KMS-11 (cell line): ENCODE measurements at regions not wholly inside any gene's neighbourhood (a gene's known extent, or its start where the extent isn't known, plus 50 kb on each side); places are given as distances from the start of the nearest gene placed in this dataset.
"Not testable (repeated sequence)": the region's sequence is repeated elsewhere in the genome, so short reads cannot be mapped to it uniquely, and the experiment has no call there.

Experiments
- H2AFZ ChIP-seq: fragments of 200-600 bp; sonication (generic); 2 replicates; pipeline ENCODE4 v1.6.1; 2016; ENCODE audit warnings: antibody characterized with exemption, mixed run types, low read depth
- H3K27ac ChIP-seq: fragments of 200-600 bp; sonication (generic); 2 replicates; pipeline ENCODE4 v1.6.1; 2016; ENCODE audit warnings: mild to moderate bottlenecking, mixed run types
- H3K27me3 ChIP-seq: fragments of 200-600 bp; sonication (generic); 2 replicates; pipeline ENCODE4 v1.6.1; 2017; ENCODE audit warnings: mild to moderate bottlenecking, low read depth, mixed run types, moderate library complexity; ENCODE audit not compliant: insufficient read depth
- H3K36me3 ChIP-seq: fragments of 200-600 bp; sonication (generic); 2 replicates; pipeline ENCODE4 v1.6.1; 2017; ENCODE audit warnings: mild to moderate bottlenecking, mixed run types; ENCODE audit not compliant: insufficient read depth
- H3K4me1 ChIP-seq: fragments of 200-600 bp; sonication (generic); 2 replicates; pipeline ENCODE4 v1.6.1; 2016; ENCODE audit warnings: mild to moderate bottlenecking, low read depth, mixed run types; ENCODE audit not compliant: poor library complexity, severe bottlenecking
- H3K4me2 ChIP-seq: fragments of 200-600 bp; sonication (generic); 2 replicates; pipeline ENCODE4 v1.7.0; 2016; ENCODE audit warnings: mild to moderate bottlenecking, mixed run types
- H3K4me3 ChIP-seq: fragments of 200-600 bp; sonication (generic); IDR thresholded peaks from 2 replicates; pipeline ENCODE4 v1.6.1; 2017; ENCODE audit warnings: low read depth, low read length, mixed read lengths; ENCODE audit not compliant: insufficient read depth
- H3K79me2 ChIP-seq: fragments of 200-600 bp; sonication (generic); 2 replicates; pipeline ENCODE4 v1.6.1; 2016; ENCODE audit warnings: low read depth, mixed run types; ENCODE audit not compliant: insufficient read depth
- H3K9ac ChIP-seq: fragments of 200-600 bp; sonication (generic); 2 replicates; pipeline ENCODE4 v1.6.1; 2016; ENCODE audit warnings: mild to moderate bottlenecking, mixed run types
- H4K20me1 ChIP-seq: fragments of 200-600 bp; sonication (generic); 2 replicates; pipeline ENCODE4 v1.6.1; 2016; ENCODE audit warnings: mild to moderate bottlenecking, mixed run types; ENCODE audit not compliant: insufficient read depth
- TF ChIP-seq, protein P1 (sequence below): fragments of 200-600 bp; sonication (generic); conservative IDR thresholded peaks from 2 replicates; pipeline ENCODE4 v1.6.1; 2017; ENCODE audit warnings: low read depth, mild to moderate bottlenecking, antibody characterized with exemption, low read length, moderate library complexity, mixed read lengths

DNA sequence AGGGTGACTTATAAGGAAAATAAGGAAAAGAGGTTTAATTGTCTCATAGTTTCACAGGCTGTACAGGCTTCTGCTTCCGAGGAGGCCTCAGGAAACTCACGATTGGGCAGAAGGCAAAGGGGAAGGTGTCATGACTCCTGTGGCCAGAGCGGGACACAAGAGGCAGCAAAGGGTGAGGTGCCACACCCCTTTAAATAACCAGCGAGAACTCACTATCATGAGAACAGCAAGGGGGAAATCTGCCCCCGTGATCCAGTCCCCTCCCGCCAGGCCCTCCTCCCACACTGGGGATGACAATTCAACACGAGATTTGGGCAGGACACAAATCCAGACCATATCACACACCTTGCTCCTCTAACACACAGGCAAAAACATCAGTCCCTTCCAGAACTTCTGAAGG, 254.0 kb downstream of the DLL1 start:
- H4K20me1 ChIP-seq: no peaks in the 10 kb centered on the region
- H3K79me2 ChIP-seq: no peaks in the 10 kb centered on the region
- H3K4me1 ChIP-seq: no peaks in the 10 kb centered on the region
- no peak overlapping the region for H3K9ac ChIP-seq
- no peak overlapping the region for H3K27ac ChIP-seq
- no peak overlapping the region for H3K4me2 ChIP-seq
- H3K27me3 ChIP-seq: peaks cover under 1% of the 10 kb centered on the region; the same call in 1 of the 2 replicates
- no peaks in the 10 kb centered on the region for H3K36me3 ChIP-seq
- TF ChIP-seq, protein P1, sequence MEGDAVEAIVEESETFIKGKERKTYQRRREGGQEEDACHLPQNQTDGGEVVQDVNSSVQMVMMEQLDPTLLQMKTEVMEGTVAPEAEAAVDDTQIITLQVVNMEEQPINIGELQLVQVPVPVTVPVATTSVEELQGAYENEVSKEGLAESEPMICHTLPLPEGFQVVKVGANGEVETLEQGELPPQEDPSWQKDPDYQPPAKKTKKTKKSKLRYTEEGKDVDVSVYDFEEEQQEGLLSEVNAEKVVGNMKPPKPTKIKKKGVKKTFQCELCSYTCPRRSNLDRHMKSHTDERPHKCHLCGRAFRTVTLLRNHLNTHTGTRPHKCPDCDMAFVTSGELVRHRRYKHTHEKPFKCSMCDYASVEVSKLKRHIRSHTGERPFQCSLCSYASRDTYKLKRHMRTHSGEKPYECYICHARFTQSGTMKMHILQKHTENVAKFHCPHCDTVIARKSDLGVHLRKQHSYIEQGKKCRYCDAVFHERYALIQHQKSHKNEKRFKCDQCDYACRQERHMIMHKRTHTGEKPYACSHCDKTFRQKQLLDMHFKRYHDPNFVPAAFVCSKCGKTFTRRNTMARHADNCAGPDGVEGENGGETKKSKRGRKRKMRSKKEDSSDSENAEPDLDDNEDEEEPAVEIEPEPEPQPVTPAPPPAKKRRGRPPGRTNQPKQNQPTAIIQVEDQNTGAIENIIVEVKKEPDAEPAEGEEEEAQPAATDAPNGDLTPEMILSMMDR: no peak
- no peak overlapping the region for H3K4me3 ChIP-seq
- no peak overlapping the region for H2AFZ ChIP-seq

DNA sequence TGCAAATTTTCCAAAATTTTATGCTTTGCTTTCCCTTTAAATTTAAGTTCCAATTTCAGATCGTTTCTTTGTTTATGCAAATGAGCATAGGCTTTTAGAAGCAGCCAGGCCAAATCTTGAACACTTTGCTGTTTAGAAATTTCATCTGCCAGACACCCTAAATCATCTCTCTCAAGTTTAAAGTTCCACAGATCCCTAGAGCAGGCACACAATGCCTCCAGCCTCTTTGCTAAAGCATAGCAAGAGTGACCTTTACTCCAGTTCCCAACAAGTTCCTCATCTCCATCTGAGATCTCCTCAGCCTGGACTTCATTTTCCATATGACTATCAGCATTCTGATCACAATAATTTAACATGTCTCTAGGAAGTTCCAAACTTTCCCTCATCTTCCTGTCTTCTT, 254.5 kb downstream of the DLL1 start:
- H3K27me3 ChIP-seq, H3K9ac ChIP-seq, H2AFZ ChIP-seq, H3K4me1 ChIP-seq, H4K20me1 ChIP-seq, H3K27ac ChIP-seq, H3K4me3 ChIP-seq, H3K79me2 ChIP-seq, H3K36me3 ChIP-seq, H3K4me2 ChIP-seq: not testable (repeated sequence)

DNA sequence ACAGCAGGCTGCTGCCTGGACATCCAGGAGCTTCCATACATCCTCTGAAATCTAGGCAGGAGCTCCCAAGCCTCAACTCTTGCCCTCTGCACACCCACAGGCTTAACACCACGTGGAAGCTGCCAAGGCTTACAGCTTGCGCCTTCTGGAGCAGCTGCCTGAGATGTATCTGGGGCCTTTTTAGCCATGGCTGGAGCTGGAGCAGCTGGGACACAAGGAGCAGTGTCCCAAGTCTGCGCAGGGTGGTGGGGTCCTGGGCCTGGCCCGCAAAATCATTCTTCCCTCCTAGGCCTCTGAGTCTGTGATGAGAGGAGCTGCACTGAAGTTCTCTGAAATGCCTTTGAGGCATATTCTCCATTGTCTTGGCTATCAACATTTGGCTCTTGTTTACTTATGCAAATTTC, 255.0 kb downstream of the DLL1 start:
- Histone ChIP-seq H3K9ac (no peak overlapping the region), H3K4me3 (no peak overlapping the region), H3K27ac (no peak overlapping the region), H4K20me1 (no peaks in the 10 kb centered on the region), H3K27me3 (peaks cover 7% of the 10 kb centered on the region; the same call in 1 of the 2 replicates), H3K4me2 (no peak overlapping the region), H3K79me2 (no peaks in the 10 kb centered on the region), H3K4me1 (no peaks in the 10 kb centered on the region), H3K36me3 (no peaks in the 10 kb centered on the region), H2AFZ (no peak overlapping the region)
- TF ChIP-seq, protein P1: no peak

DNA sequence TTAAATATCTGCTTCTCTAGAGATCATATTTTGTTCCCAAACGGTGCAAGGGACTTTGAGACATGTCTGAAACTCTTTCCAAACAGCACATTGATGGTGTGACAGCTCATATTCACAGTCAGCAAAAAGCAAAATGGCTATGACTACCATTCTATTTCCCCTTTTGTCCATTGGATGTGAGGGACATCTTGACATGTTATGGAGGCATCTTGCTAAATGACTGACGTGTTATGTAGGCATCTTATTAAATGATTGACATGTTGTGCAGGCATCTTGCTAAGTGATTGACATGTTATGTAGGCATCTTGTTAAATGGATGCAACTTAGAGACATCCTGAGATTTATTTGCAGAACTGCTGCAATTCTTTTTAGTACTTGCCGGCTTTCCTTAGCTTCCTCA, 255.8 kb downstream of the DLL1 start:
- Histone ChIP-seq H2AFZ (no peak overlapping the region), H3K4me3 (no peak overlapping the region), H3K9ac (no peak overlapping the region), H4K20me1 (no peaks in the 10 kb centered on the region), H3K36me3 (no peaks in the 10 kb centered on the region), H3K27ac (no peak overlapping the region), H3K4me1 (no peaks in the 10 kb centered on the region), H3K79me2 (no peaks in the 10 kb centered on the region), H3K27me3 (peaks cover 7% of the 10 kb centered on the region; the same call in 1 of the 2 replicates), H3K4me2 (no peak overlapping the region)
- TF ChIP-seq, protein P1: no peak

DNA sequence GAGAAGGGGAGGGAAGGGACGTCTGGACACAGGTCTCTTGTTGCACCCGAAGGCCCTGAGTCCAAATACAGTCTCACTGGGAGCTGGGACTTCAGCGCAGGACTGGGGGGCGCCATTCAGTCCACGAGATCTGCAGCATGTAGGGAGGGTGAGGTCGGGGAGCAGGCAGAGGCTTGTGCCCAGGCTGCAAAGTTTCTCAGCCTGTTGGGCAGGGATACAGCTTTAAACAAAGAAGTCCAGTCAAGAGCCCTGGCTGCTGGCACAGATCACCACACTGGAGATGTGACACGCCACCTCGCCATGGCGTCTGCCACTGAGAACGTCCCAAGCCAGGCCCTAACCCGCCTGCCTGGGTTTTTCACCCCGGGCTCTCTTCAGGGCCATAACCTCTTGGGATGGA, 256.6 kb downstream of the DLL1 start:
- Histone ChIP-seq H3K27me3 (peaks cover 7% of the 10 kb centered on the region; the same call in 1 of the 2 replicates), H4K20me1 (no peaks in the 10 kb centered on the region), H3K79me2 (no peaks in the 10 kb centered on the region), H3K4me2 (no peak overlapping the region), H2AFZ (no peak overlapping the region), H3K4me1 (no peaks in the 10 kb centered on the region), H3K36me3 (no peaks in the 10 kb centered on the region), H3K4me3 (no peak overlapping the region), H3K27ac (no peak overlapping the region), H3K9ac (no peak overlapping the region)
- TF ChIP-seq, protein P1: no peak
